ENCODE measurements at regions not wholly inside any gene's neighbourhood (a gene's known extent, or its start where the extent isn't known, plus 50 kb on each side); places are given as distances from the start of the nearest gene placed in this dataset.

GRCh38 chr3:25043749-25044148 is 384.3 kb upstream of the RARB start:
- no peaks in the 10 kb centered on the region for H3K36me3 ChIP-seq (ENCODE audit: control insufficient read depth in 2 of 2, insufficient read depth in 1 of 2, low read length in 2 of 2)
- POLR2A ChIA-PET, result no interaction called here
- no peak overlapping the region for H3K4me3 ChIP-seq (ENCODE audit: low read depth, low read length)

DNA sequence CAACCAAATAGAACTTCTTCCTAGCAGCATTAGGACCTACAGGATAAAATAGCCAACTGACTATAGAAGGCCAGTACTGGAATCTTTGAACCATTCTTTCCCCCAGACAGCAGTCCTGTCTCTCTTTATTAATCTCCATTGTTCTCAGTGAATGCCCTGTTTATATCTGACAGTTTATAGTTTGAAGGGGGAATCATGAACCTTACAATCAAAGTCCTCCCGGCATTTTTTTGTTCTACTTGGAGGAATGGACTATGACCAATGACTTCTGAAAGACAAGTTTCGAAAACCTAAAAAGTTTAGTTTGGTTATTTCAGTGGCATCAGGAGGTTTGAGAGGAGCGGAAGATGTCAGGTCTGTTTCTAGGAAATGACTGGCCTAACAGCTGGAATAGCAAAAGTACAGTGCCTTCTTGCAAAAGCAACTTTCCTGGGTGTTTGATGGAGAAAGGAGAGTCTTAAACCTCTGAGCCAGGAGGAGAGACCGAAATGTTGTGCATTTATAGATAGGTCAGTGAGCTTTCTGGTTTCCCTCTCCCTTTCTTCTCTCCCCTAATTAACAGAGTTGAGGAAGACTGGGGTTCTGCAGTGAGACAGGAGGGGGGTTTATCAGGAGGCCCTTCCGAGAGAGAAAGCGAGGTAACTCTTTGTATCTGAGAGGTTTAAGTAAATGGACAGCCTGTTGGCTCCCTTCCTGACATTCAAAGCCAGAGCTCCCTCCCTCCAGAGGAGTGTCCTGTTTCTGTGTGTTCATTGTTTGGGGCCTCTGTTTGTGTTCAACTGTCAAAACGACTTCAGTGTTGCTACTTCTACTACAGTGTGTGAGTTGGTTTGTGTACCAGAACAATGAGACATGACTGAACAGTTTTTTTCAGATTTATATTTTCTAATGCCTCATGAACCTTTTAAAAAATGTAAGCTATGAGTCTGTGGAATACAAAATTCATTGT is 383.0 kb upstream of the RARB start:
- ChIA-PET POLR2A (no interaction called here), CTCF (interaction anchor here (0.5 to 1.1 kb wide), 3 partner anchors 10 to 865 kb away, joined by 3 to 4 read pairs (median 4); no protein-coding TSS in a partner anchor)
- Histone ChIP-seq H3K4me1 (ENCODE audit: control insufficient read depth, insufficient read depth, low read length) (no peaks in the 10 kb centered on the region), H3K27ac (ENCODE audit: extremely low read depth, low read depth, low read length) (no peak overlapping the region), H3K36me3 (ENCODE audit: control insufficient read depth in 2 of 2, insufficient read depth in 1 of 2, low read length in 2 of 2) (no peaks in the 10 kb centered on the region), H3K4me3 (ENCODE audit: low read depth, low read length) (no peak overlapping the region), H3K9me3 (ENCODE audit: control insufficient read depth, insufficient read depth, low read depth, low read length) (no peaks in the 10 kb centered on the region)
- TF ChIP-seq, protein P1, sequence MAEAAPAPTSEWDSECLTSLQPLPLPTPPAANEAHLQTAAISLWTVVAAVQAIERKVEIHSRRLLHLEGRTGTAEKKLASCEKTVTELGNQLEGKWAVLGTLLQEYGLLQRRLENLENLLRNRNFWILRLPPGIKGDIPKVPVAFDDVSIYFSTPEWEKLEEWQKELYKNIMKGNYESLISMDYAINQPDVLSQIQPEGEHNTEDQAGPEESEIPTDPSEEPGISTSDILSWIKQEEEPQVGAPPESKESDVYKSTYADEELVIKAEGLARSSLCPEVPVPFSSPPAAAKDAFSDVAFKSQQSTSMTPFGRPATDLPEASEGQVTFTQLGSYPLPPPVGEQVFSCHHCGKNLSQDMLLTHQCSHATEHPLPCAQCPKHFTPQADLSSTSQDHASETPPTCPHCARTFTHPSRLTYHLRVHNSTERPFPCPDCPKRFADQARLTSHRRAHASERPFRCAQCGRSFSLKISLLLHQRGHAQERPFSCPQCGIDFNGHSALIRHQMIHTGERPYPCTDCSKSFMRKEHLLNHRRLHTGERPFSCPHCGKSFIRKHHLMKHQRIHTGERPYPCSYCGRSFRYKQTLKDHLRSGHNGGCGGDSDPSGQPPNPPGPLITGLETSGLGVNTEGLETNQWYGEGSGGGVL (tag by site-specific recombination; IDR thresholded peaks at IDR 0.05), result peak; percentile 6; the same call in 1 of the 2 replicates
- TF ChIP-seq ZNF501 (tag by site-specific recombination; IDR thresholded peaks at IDR 0.05), result no peak
- TF ChIP-seq, protein P2, sequence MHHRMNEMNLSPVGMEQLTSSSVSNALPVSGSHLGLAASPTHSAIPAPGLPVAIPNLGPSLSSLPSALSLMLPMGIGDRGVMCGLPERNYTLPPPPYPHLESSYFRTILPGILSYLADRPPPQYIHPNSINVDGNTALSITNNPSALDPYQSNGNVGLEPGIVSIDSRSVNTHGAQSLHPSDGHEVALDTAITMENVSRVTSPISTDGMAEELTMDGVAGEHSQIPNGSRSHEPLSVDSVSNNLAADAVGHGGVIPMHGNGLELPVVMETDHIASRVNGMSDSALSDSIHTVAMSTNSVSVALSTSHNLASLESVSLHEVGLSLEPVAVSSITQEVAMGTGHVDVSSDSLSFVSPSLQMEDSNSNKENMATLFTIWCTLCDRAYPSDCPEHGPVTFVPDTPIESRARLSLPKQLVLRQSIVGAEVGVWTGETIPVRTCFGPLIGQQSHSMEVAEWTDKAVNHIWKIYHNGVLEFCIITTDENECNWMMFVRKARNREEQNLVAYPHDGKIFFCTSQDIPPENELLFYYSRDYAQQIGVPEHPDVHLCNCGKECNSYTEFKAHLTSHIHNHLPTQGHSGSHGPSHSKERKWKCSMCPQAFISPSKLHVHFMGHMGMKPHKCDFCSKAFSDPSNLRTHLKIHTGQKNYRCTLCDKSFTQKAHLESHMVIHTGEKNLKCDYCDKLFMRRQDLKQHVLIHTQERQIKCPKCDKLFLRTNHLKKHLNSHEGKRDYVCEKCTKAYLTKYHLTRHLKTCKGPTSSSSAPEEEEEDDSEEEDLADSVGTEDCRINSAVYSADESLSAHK (tag by site-specific recombination; IDR thresholded peaks at IDR 0.05), result no peak
- TF ChIP-seq REPIN1 (tag by site-specific recombination; IDR thresholded peaks at IDR 0.05; ENCODE audit: low read depth), result no peak
- TF ChIP-seq ZNF621 (tag by site-specific recombination; IDR thresholded peaks at IDR 0.05), result no peak
- no peak for TF ChIP-seq ZNF121 (tag by site-specific recombination; IDR thresholded peaks at IDR 0.05)

More at GRCh38 chr3:25043749-25044148, 384.3 kb upstream of the RARB start:
- no peaks in the 10 kb centered on the region for H3K9me3 ChIP-seq (ENCODE audit: control insufficient read depth, insufficient read depth, low read depth, low read length)
- H3K27ac ChIP-seq (ENCODE audit: extremely low read depth, low read depth, low read length), result no peak overlapping the region
- no peaks in the 10 kb centered on the region for H3K4me1 ChIP-seq (ENCODE audit: control insufficient read depth, insufficient read depth, low read length)
- TF ChIP-seq ZNF596 (tag by site-specific recombination; IDR thresholded peaks at IDR 0.05), result no peak
- TF ChIP-seq ZIC2 (tag by site-specific recombination; IDR thresholded peaks at IDR 0.05), result no peak
- TF ChIP-seq ZNF549 (tag by site-specific recombination; IDR thresholded peaks at IDR 0.05), result no peak
- TF ChIP-seq SCRT2 (tag by site-specific recombination; IDR thresholded peaks at IDR 0.05), result no peak
- TF ChIP-seq, protein P3, sequence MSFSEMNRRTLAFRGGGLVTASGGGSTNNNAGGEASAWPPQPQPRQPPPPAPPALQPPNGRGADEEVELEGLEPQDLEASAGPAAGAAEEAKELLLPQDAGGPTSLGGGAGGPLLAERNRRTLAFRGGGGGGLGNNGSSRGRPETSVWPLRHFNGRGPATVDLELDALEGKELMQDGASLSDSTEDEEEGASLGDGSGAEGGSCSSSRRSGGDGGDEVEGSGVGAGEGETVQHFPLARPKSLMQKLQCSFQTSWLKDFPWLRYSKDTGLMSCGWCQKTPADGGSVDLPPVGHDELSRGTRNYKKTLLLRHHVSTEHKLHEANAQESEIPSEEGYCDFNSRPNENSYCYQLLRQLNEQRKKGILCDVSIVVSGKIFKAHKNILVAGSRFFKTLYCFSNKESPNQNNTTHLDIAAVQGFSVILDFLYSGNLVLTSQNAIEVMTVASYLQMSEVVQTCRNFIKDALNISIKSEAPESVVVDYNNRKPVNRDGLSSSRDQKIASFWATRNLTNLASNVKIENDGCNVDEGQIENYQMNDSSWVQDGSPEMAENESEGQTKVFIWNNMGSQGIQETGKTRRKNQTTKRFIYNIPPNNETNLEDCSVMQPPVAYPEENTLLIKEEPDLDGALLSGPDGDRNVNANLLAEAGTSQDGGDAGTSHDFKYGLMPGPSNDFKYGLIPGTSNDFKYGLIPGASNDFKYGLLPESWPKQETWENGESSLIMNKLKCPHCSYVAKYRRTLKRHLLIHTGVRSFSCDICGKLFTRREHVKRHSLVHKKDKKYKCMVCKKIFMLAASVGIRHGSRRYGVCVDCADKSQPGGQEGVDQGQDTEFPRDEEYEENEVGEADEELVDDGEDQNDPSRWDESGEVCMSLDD (tag by site-specific recombination; IDR thresholded peaks at IDR 0.05), result no peak
- no peak for TF ChIP-seq SP7 (tag by site-specific recombination; IDR thresholded peaks at IDR 0.05)
- no peak for TF ChIP-seq KLF9 (tag by site-specific recombination; IDR thresholded peaks at IDR 0.05; ENCODE audit: low read depth)
- TF ChIP-seq TCF7L2 (IDR thresholded peaks at IDR 0.05; ENCODE audit: borderline replicate concordance, low read depth, low read length), result no peak
- TF ChIP-seq BCL6B (tag by site-specific recombination; IDR thresholded peaks at IDR 0.05), result no peak
- no peak for TF ChIP-seq ZSCAN4 (tag by site-specific recombination; IDR thresholded peaks at IDR 0.05)
- no peak for TF ChIP-seq OSR2 (tag by site-specific recombination; IDR thresholded peaks at IDR 0.05)
- CTCF ChIA-PET, result interaction anchor here (2.6 kb wide), 1 partner anchor 10 kb away, joined by 13 read pairs; no protein-coding TSS in a partner anchor

Measured in HEK293 (cell line).